ENCODE measurements at regions not wholly inside any gene's neighbourhood (a gene's known extent, or its start where the extent isn't known, plus 50 kb on each side); places are given as distances from the start of the nearest gene placed in this dataset.

DNA sequence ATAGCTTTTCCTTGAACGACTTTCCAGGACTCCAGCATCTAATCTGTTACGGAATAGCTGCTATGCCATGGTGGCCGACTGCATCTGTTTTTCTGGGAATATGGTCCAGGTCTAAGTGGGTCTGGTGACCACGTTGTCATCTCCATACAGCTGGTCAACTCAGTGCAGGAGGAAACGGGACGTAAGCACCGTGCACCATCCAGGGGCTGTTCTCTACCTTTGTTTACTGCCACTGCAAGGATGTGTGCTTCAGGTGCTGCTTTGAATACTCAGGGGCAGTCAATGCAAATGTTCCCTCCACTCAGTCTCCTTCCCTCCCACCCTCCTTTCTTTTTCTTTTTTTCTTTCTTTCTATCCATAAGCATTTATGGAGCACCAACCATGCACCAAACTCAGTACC is 648.2 kb downstream of the VRK1 start:
- TF ChIP-seq ZNF788 (CRISPR knock-in tag; IDR thresholded peaks at IDR 0.05; ENCODE audit: borderline replicate concordance) (no peak), RBM22 (optimal IDR thresholded peaks at IDR 0.05; ENCODE audit: low read length) (no peak), YY1 (IDR thresholded peaks at IDR 0.05; ENCODE audit: insufficient read depth, insufficient replicate concordance, low read depth, low read length) (no peak), ZNF253 (CRISPR knock-in tag; IDR thresholded peaks at IDR 0.05; ENCODE audit: borderline replicate concordance) (no peak), ARID2 (CRISPR knock-in tag; IDR thresholded peaks at IDR 0.05; ENCODE audit: borderline replicate concordance) (no peak)
- TF ChIP-seq, protein P1, sequence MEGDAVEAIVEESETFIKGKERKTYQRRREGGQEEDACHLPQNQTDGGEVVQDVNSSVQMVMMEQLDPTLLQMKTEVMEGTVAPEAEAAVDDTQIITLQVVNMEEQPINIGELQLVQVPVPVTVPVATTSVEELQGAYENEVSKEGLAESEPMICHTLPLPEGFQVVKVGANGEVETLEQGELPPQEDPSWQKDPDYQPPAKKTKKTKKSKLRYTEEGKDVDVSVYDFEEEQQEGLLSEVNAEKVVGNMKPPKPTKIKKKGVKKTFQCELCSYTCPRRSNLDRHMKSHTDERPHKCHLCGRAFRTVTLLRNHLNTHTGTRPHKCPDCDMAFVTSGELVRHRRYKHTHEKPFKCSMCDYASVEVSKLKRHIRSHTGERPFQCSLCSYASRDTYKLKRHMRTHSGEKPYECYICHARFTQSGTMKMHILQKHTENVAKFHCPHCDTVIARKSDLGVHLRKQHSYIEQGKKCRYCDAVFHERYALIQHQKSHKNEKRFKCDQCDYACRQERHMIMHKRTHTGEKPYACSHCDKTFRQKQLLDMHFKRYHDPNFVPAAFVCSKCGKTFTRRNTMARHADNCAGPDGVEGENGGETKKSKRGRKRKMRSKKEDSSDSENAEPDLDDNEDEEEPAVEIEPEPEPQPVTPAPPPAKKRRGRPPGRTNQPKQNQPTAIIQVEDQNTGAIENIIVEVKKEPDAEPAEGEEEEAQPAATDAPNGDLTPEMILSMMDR (CRISPR knock-in tag; IDR thresholded peaks at IDR 0.05), result no peak

Data from HepG2 (cell line).